ENCODE measurements at regions not wholly inside any gene's neighbourhood (a gene's known extent, or its start where the extent isn't known, plus 50 kb on each side); places are given as distances from the start of the nearest gene placed in this dataset.
A peak's percentile ranks its signal among the peaks of the same experiment; 100 is the strongest.

GRCh38 chr5:89156226-89156625 lies 273.2 kb upstream of the MEF2C start:
- no peak for TF ChIP-seq ZNF274 (IDR thresholded peaks at IDR 0.05; ENCODE audit: low read depth, low read length)
- no peak overlapping the region for H3K4me3 ChIP-seq (ENCODE audit: low read length)

- no peak for TF ChIP-seq ZNF274 (IDR thresholded peaks at IDR 0.05; ENCODE audit: low read depth, low read length)
- H3K4me3 ChIP-seq (ENCODE audit: low read length), result no peak overlapping the region
Observed at GRCh38 chr5:89147031-89147430, 264.0 kb upstream of the MEF2C start.

- no peak for TF ChIP-seq ZNF274 (IDR thresholded peaks at IDR 0.05; ENCODE audit: low read depth, low read length)
- H3K4me3 ChIP-seq (ENCODE audit: low read length), result no peak overlapping the region
Observed at GRCh38 chr5:89137148-89137547, 254.2 kb upstream of the MEF2C start.

GRCh38 chr5:89133975-89134374 lies 251.0 kb upstream of the MEF2C start:
- TF ChIP-seq ZNF274 (IDR thresholded peaks at IDR 0.05; ENCODE audit: low read depth, low read length), result no peak
- H3K4me3 ChIP-seq (ENCODE audit: low read length), result no peak overlapping the region

- no peak overlapping the region for H3K4me3 ChIP-seq (ENCODE audit: low read length)
- no peak for TF ChIP-seq ZNF274 (IDR thresholded peaks at IDR 0.05; ENCODE audit: low read depth, low read length)
Observed at GRCh38 chr5:89133129-89133528, 250.1 kb upstream of the MEF2C start.

- H3K4me3 ChIP-seq (ENCODE audit: low read length), result no peak overlapping the region
- no peak for TF ChIP-seq ZNF274 (IDR thresholded peaks at IDR 0.05; ENCODE audit: low read depth, low read length)
Observed at GRCh38 chr5:89130851-89131250, 247.9 kb upstream of the MEF2C start.

- H3K4me3 ChIP-seq (ENCODE audit: low read length), result no peak overlapping the region
- no peak for TF ChIP-seq ZNF274 (IDR thresholded peaks at IDR 0.05; ENCODE audit: low read depth, low read length)
Observed at GRCh38 chr5:89129941-89130340, 247.0 kb upstream of the MEF2C start.

GRCh38 chr5:89128906-89129625 lies 246.1 kb upstream of the MEF2C start:
- no peak for TF ChIP-seq ZNF274 (IDR thresholded peaks at IDR 0.05; ENCODE audit: low read depth, low read length)
- no peak overlapping the region for H3K4me3 ChIP-seq (ENCODE audit: low read length)

GRCh38 chr5:89128092-89128491 lies 245.1 kb upstream of the MEF2C start:
- no peak overlapping the region for H3K4me3 ChIP-seq (ENCODE audit: low read length)
- no peak for TF ChIP-seq ZNF274 (IDR thresholded peaks at IDR 0.05; ENCODE audit: low read depth, low read length)

- no peak overlapping the region for H3K4me3 ChIP-seq (ENCODE audit: low read length)
- TF ChIP-seq ZNF274 (IDR thresholded peaks at IDR 0.05; ENCODE audit: low read depth, low read length), result no peak
Observed at GRCh38 chr5:89127191-89127590, 244.2 kb upstream of the MEF2C start.

GRCh38 chr5:89125372-89125771 lies 242.4 kb upstream of the MEF2C start:
- H3K4me3 ChIP-seq (ENCODE audit: low read length), result no peak overlapping the region
- TF ChIP-seq ZNF274 (IDR thresholded peaks at IDR 0.05; ENCODE audit: low read depth, low read length), result no peak

- no peak for TF ChIP-seq ZNF274 (IDR thresholded peaks at IDR 0.05; ENCODE audit: low read depth, low read length)
- H3K4me3 ChIP-seq (ENCODE audit: low read length), result no peak overlapping the region
Observed at GRCh38 chr5:89123581-89123980, 240.6 kb upstream of the MEF2C start.

- TF ChIP-seq ZNF274 (IDR thresholded peaks at IDR 0.05; ENCODE audit: low read depth, low read length), result no peak
- H3K4me3 ChIP-seq (ENCODE audit: low read length), result no peak overlapping the region
Observed at GRCh38 chr5:89120719-89121118, 237.7 kb upstream of the MEF2C start.

GRCh38 chr5:89117124-89117644 lies 234.2 kb upstream of the MEF2C start:
- peak overlapping the region; percentile 25; the same call in 1 of the 2 replicates for H3K4me3 ChIP-seq (ENCODE audit: low read length)
- no peak for TF ChIP-seq ZNF274 (IDR thresholded peaks at IDR 0.05; ENCODE audit: low read depth, low read length)

- no peak overlapping the region for H3K4me3 ChIP-seq (ENCODE audit: low read length)
- no peak for TF ChIP-seq ZNF274 (IDR thresholded peaks at IDR 0.05; ENCODE audit: low read depth, low read length)
Observed at GRCh38 chr5:89110916-89111646, 228.1 kb upstream of the MEF2C start.

All from GM08714 (cell line).